MV-4-11 (cell line): ENCODE measurements at regions not wholly inside any gene's neighbourhood (a gene's known extent, or its start where the extent isn't known, plus 50 kb on each side); places are given as distances from the start of the nearest gene placed in this dataset.

Experiments used
- DNase-seq: peaks from one replicate; lab custom pipeline; 2025; lab: John Stamatoyannopoulos, UW

DNA sequence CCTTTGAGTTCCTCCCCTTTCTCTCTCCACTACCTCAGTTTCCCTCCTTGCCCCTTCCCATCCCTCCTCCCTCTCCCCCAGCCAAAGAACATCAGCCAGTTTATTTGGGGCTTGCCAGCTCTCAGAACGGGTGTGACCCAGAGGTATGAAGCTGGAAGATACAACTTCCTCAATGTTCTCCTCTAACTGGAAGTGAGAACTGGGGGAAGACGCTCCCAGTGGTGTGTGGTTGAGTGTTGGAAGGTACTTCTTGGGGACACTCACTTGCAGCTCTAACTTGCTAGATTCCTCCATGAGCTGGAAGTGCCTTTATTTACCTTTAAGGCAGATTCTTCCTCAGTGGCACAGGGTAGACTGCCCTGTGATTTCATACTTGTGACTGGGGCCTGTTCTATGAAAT lies 110.5 kb upstream of the HABP2 start:
- DNase-seq: peak; percentile 82

DNA sequence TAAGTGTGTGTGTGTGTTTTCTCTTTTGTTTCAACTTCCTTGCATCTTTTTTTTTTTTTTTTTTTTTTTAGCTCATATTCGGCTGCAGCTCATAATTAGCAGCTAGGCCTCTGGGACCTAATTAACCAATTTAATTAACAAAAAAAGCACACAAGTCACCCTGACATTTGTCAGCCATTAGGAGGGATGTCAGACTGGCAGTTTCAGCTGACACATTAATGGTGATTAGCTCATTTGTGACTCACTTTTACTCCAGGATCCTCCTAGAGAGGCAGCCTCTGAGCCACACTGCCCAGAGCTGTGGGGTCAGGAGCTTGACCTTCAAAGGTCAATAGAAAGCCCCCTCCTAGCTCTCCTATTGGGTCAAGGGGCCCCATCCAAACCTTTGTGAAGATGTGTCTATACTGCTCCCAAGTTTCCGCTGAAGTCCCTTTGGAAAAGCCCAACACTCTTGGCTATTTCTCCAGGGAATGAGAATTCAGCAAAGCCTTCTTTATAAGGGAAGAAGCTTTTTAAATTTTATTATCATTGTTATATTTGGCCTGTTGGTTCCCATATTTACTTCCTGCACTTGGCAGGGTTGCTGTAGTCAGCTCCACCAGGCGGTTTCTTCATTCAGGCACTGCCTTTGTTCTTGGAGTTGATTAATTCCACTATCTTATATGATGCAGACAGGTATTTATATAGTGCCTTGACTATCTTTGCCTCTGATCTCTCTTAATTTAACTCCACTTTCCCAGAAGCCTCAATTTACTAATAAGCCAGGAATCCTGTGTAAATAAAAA lies 109.5 kb upstream of the HABP2 start:
- DNase-seq: no peak

DNA sequence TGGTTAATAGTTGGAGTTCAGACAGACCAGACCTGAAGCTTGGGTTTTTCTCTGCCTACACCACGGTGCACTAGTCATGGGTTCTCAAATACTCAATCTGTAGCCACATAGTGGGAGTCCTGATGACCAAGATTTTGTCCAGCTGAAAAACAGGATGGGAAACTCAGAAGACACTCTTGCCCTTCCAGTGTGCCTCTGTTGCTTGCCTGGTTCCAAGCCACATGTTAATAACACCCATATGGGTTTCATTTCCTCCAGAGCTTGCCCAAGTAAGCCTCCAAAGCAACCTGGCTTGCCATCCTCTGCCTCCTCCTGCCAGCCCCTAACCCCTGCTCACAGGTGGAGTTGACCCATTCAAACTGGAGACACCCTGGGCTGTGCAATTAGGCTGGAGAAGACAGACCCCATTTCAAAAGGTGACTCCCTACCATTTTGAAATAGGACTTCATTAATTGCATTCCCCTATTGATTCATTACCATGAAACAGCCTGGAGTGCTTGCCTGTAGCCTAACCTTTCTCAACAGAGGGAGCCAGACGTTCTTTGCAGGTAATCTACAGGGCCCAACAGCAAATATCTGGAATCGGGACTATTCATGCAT lies 108.0 kb upstream of the HABP2 start:
- DNase-seq: peak; percentile 64

DNA sequence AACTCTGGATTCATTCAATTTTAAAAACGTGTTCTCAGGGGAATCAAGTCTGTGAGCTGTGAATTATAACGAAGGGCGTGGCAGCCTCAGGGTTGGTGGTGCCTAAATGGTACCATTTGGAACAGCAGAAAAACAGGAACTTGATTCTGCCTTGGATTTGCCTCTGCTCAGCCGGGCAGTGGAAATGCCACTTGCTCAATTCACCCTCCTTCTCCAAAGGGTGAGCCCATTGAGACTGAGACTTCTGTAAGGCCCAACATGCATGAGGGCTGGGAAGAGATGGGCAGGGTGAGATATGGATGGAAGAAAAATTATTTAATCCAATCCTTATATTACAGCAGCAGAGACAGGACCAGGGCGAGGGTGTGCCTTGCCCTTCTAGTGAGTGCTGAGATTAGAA lies 107.1 kb upstream of the HABP2 start:
- DNase-seq: peak; percentile 56

DNA sequence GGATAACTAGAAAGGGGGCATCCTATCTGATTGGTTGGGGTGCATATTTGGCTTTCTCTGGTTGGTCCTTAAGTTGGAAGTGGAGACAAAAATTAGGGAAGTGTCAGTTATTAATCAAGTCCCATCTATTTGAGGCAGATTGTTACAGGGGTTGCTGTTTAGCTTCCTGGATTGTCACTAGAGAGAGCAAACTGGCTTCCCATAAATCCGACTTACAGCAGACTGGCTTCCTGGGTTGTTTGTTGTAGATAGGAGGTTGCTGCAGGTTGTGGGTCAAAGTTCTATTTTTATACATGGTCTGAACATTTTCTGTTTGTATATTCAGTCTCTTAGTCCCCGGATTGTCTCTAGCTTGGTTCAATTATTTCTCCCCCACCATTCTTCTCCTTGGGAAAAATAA lies 106.1 kb upstream of the HABP2 start:
- no peak for DNase-seq

DNA sequence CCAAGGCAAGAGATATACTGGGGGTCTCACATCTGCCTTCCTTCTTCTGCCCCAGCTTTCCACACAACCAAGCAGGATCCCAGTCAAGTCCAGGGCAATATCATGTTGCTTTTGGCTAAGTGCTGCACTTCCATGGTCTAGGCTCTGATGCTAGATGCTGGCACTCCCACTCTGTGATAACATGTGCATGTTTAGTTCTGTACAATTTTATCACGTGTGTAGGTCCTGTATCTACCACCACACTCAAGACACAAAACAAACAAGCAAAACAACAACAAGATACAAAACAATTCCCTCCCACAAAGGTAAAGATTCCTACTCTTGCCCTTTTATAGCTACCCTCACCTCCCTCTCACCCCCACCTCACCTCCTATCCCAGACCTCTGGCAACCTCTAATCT lies 105.6 kb upstream of the HABP2 start:
- no peak for DNase-seq

DNA sequence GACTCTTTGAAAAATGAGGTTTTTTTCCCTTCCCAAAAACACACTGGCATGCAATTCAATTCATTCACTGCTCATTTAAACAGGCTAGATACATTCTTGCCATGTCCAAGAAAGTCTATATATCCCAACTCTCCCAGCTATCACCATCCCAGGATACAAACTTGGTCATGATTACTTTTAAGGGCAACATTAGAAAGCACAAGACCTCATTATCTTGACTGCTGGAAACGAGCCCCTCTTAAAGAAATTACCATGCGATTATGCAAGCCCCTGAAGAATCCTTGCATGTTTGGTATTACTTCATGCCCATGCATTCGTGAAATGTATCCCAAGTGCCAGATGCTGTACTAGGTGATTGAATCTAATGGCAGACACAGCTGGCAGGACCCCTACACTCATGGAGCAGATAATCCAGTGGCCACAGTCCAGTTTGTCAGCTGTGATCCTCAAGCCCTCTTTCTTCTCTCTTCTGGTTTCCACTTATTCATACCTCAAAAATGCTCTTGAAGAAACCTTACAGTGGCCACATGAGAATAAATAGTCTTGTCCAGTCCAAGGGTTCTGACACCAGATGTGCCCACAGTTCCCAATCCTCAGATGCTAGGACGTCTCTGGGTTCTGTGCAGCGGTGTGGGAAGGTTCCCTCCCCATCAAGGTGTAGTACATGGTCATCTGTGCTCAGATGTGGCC lies 103.7 kb upstream of the HABP2 start:
- DNase-seq: no peak

DNA sequence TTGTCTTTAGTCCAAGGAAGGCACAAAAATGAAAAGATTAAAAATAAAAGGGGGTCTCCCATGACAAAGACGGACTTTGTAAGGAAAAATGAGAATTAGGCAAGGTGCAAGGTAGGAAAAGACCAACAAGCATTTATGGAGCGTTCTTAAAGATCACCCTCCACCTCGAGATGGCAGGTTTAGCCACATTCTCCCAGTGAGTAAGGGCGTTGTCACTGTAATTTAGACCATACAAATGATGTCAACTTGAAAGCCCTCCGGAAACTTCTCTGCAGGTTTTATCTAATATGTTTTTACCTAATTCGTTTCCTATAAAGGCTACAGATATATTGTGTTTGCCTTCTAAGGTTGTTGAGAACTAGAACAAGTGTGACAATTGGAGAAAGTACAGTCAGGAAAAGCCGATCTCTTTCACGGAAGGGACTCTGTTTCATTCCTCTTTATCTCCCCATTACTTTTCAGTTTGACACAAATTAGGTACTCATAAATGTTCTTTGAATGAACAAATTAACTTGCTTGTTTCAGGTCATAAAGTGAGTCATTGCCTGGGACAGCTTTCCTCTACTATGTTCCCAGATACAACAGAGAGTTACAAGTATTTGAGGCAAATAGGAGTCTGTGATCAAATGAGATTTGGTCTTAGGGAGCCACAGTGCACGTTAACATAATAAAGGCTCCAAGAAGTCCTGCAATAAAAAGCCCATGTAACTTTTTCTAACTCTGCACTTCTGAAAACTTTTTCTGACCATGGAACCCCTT lies 102.6 kb upstream of the HABP2 start:
- DNase-seq: no peak

DNA sequence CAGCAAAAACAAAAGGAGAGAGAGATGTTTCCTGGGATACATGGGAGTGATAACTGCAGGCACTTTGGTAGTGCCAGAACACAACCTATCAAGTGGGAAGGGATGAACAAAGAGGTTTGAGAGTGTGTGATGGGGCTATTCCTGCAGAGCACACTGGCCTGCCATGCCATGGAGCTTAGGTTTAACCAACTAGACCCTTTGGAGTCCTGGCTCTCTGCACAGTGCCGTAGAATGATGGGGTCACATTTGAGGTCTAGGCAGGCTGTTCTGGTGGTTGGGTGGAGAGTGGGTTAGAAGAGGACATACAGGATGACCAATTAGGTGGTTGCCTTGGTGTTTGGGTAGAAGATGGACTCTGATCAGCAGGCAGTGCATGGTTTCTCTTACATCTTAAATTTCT lies 101.9 kb upstream of the HABP2 start:
- DNase-seq: no peak

DNA sequence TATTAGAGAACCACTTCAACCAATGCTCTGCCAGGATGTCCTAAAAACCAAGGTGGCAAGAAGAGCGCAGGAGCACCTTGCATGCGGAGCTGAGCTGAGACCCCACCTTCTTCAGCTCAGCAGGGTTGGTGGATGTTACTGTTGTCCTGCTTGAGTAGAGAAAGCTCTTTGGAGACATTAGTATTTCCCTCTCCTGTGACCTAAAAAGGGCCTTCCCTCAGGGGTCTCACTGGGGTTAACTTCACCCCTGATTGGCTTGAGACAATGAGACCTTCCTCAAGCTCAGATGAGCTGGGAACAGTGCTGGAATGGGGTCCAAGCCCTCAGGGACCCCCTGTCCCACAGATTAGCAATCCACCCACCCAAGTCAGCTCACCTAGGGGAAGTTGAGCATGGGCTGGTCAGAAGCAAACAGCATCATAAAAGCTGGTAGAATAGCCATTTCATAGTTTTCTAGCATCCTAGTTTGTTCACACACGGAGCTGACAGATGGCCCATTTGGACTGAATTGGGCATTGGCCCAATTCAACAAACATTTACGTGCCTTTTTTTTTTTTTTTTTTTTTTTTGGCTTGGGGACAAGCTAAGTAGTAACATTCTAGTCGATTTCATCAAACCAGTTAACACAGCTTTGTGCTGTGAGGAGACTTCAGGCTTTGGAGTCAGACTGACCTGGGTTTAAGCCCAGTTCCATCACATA lies 100.6 kb upstream of the HABP2 start:
- no peak for DNase-seq

DNA sequence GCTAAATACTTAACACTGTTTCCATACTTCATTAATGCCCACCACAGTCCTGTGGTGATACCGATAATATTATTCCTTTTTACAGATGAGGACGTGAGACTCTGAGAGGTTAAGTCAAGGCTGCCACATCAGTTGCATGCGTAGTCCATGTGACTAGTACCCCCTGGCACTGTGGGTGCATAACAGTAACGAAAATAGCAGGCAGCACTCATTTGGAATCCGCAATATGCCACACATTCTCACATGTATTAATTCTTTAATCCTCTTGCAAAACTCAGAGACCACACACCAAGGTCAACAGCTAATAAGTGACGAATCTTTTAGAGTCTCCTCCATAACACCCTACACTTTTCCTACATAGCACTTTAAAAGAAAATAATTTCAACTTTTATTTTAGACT lies 99.5 kb upstream of the HABP2 start:
- no peak for DNase-seq

DNA sequence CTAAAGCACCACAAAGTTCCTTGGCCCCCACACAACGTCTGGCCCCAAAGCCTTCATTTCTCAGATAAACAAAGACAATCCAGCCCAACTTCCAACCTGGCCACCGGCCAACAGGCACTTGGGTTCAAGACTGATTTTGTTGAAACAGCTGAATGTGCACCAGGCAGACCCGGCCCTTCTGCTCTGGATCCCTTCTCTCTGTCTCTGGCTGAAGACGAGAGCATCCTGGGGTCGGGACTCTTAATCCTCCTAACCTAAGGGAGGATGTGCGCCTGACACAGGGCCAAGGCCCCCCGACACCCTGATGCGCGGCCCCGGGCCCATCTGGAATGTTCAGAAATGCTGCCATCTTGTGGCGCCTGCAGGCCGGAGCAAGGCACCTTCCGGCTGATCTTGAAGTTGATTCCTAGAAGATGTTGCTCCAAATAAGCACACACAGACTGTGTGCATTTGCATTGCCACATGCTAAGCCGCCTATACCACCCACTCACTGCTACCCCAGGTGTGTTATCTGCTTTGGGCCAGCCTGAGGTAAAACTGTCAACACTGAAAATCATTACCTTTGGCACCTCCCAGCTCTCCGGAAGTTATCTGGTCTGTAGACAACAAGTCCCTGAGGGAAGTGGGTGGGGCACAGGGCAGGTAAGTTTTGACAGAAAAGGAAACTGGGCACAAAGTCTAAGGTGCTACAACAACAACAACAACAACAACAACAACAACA lies 98.4 kb upstream of the HABP2 start:
- DNase-seq: peak; percentile 14

DNA sequence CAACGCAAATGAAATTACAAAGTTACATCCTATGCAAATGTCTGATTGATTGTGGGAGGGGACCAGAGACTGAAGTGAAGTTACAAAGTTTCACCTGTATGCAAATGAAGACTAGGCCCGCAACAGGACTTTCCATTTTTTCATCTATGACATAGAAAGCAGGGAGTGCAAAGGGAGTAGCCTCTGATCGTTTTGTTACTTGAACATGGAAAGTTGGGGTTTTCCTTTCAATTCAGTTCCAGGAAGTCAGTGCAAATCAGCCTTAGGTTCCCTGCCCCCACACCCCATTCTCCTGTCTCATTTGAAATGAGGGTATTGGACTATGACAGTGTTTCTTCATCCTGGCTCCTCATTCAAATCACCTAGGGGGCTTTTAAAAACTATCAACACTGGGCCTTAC lies 96.9 kb upstream of the HABP2 start:
- no peak for DNase-seq

DNA sequence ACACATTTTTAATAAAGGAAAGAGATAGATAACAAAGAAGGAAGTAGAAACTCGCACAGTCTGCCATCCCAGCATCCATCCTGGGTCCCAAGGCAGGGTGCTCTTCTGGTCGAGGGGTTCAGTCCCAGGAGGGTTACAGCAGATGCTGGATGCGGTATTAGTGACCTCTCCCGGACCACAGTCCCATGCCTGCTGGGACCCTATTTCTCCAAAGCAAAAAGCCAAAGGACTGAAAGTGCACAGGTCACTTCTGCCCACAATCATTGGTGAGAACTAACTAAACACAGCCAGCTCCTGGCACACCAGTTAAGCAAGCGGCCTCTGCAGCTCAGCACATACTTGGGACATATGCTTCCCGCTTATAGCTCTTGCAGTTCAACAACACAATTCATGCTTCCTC lies 96.1 kb upstream of the HABP2 start:
- DNase-seq: no peak

DNA sequence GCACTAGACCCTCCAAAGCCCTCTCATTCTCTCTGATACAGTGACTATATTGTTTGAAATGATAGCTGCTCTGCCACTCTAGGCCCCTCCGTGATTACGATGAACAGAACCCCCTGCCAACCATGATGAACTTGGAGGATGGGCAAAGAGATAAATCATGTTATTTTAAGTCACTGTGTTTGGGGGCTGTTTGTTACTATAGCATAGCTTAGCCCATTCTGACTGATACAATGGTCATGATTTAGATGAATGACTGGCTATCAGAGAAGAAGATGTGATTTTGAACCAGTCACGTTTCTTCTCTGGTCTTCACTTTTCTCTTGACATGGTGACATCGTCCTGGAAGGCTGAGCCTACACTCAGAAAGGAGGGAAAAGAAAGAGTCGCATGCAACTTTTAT lies 95.4 kb upstream of the HABP2 start:
- DNase-seq: no peak

DNA sequence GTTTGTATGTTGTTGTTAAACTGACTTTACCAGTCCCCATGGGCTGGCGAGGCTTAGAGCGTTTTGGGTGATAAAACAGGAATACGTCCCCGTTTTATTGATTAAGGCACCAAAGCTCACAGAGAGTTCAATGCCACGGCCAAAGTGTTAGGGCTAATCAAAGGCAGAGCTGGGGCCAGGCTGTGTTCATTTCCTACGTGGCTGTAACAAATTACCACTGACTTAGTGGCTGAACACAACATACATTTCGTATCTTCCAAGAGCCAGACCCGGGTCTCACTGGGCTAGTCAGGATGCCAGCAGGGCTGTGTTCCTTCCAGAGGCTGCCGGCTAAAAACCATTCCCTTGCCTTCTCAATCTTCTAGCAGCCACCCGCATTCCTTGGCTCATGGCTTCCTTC lies 94.4 kb upstream of the HABP2 start:
- DNase-seq: no peak

DNA sequence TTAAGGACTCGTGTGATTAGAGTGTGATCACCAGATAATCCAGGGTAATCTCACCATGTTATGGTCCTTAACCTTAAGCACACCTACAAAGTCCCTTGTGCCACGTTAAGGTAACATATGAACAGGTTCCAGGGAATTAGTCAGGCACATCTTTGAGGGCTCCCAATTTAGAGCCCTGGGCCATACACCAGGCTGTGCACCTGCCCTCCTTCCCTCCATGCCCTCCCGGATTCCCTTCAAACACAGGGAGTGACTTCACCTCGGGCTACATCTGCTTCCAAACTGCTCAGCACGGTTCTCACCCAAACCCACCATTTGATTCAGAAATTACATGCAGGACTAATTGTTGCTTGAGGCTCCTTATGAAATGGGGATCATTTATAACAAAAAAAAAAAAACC lies 93.9 kb upstream of the HABP2 start:
- no peak for DNase-seq

DNA sequence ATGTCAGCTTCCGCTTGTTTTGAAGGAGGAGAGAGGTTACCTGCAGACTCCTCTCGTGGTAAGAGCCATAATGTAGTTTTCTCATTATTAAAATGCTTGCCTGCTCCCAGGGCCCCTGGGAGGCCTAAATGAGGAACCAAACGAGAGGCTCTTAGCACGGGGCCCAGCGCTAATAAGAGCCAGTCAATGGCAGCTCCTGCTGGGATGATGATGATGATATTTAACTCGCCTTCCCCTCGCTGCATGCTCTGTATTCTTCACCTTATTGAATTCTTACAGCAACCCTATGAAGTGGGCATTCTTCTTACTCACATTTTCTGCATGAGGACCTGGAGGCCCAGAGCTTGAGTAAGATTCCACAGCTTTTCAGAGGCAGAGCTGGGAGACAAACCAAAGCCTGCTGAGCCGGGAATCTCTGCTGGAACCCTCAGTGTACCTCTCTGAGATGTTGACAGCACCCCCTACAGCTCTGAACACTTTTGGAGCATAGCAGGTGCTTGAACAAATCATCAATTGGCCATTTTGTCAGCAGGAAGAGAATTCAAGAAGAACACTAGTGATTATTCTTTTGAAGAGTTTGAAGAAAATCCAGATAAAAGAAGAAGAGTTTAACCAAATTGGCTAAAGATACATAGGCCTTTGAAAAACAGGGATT lies 93.1 kb upstream of the HABP2 start:
- DNase-seq: no peak

DNA sequence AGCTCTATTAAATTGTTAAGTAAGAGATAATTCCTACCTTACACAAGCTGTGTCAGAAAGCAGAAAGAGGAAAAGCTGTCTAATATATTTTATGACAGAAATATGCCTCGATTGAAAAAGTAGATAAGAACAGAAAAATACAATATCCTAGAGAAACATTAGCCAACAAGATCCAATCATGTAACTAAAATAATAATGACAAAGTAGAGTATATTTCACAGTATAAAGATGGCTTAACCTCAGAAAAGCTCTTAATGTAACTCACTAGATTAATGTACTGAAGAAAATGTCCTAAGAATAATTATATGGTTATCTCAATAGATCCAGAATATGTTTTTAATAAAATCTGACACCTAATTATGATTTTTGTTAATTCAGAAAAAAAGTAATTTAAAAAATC lies 89.8 kb upstream of the HABP2 start:
- DNase-seq: no peak

DNA sequence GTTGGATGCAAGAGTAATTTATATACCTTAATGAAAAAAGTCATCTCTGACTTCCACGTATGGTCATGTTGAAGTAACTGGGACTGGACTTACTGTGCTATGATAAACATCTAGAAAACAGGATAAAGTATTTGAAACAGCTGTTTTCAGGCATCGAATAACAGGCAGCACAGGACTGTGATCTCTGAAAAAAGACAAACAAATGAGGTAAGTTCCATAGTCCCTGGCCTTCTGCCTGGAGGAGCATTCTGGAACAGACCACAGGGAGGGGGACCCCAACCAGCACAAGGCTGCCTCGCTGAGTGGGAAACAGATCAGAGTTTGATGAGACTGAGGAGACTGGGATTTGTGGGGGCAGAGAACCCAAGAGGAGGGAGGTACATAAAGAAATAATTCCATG lies 89.1 kb upstream of the HABP2 start:
- DNase-seq: no peak

DNA sequence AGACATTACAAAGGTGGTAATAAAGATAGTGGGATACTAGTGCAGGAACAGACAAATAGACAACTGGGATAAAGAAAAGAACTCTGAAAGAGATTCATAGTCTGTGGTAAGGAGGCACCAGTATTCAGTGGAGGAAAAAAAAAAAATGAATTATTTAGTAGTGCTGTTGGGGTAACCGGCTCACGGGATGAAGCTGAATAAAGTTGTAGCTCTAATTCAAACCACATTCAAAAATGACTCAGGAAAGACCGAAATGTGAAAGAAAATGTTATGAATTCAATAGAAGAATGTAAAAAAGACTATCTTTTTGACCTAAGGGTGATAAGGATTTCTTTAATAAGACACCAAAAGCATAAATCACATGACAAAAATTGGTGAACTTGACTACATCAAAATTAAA lies 83.1 kb upstream of the HABP2 start:
- no peak for DNase-seq
